Stomach (tissue), 4 donors: ENCODE measurements at regions not wholly inside any gene's neighbourhood (a gene's known extent, or its start where the extent isn't known, plus 50 kb on each side); places are given as distances from the start of the nearest gene placed in this dataset.

Experiments used
- POLR2AphosphoS5 ChIP-seq, 3 donors: sonication (generic); formaldehyde crosslinking; IDR thresholded peaks; one replicate each; pipeline ENCODE4 v1.6.1; 2016; ENCODE audit warnings: antibody characterized with exemption in 3 of 3
- TF ChIP-seq, protein P1 (sequence below), 7 experiments: fragments of 450-650 bp in 4 of 7; fragments of 200-600 bp in 3 of 7; sonication (generic) in 3 of 7; IDR thresholded peaks; one replicate each; pipeline ENCODE4 v1.5.1; 2016 to 2019; ENCODE audit warnings: antibody characterized with exemption in 7 of 7, control low read depth in 2 of 7, mild to moderate bottlenecking in 1 of 7

- TF ChIP-seq, protein P1, sequence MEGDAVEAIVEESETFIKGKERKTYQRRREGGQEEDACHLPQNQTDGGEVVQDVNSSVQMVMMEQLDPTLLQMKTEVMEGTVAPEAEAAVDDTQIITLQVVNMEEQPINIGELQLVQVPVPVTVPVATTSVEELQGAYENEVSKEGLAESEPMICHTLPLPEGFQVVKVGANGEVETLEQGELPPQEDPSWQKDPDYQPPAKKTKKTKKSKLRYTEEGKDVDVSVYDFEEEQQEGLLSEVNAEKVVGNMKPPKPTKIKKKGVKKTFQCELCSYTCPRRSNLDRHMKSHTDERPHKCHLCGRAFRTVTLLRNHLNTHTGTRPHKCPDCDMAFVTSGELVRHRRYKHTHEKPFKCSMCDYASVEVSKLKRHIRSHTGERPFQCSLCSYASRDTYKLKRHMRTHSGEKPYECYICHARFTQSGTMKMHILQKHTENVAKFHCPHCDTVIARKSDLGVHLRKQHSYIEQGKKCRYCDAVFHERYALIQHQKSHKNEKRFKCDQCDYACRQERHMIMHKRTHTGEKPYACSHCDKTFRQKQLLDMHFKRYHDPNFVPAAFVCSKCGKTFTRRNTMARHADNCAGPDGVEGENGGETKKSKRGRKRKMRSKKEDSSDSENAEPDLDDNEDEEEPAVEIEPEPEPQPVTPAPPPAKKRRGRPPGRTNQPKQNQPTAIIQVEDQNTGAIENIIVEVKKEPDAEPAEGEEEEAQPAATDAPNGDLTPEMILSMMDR (IDR thresholded peaks at IDR 0.05): no peak
- no peak for TF ChIP-seq POLR2AphosphoS5 (IDR thresholded peaks at IDR 0.05)
These were observed 224.6 kb upstream of the RAB4A start for GRCh38 chr1:229046251-229046853.
